Uterus (tissue), 3 donors: ENCODE measurements at regions not wholly inside any gene's neighbourhood (a gene's known extent, or its start where the extent isn't known, plus 50 kb on each side); places are given as distances from the start of the nearest gene placed in this dataset.

Source experiments
- DNase-seq, 2 donors: peaks; one replicate each; pipeline ENCODE4 v3.0.0-alpha.2; 2019 to 2020
- H3K27ac ChIP-seq, 2 donors: fragments of 200-600 bp; sonication (generic); 1 replicate in 1 of 2; 2 replicates in 1 of 2; pipeline ENCODE4 v1.5.1; 2016 to 2018
- H3K27me3 ChIP-seq, 2 donors: fragments of 200-600 bp; sonication (generic); one replicate each; pipeline ENCODE4 v1.5.1; 2018 to 2019; ENCODE audit warnings: control low read depth in 1 of 2
- H3K36me3 ChIP-seq, 2 donors: fragments of 200-600 bp; sonication (generic); one replicate each; pipeline ENCODE4 v1.5.1; 2019; ENCODE audit warnings: control low read depth in 1 of 2
- H3K4me1 ChIP-seq, 2 donors: fragments of 200-600 bp; sonication (generic); one replicate each; pipeline ENCODE4 v1.5.1; 2018 to 2019; ENCODE audit warnings: control low read depth in 1 of 2
- H3K4me3 ChIP-seq, 2 donors: fragments of 200-600 bp; sonication (generic); 1 replicate in 1 of 2; 2 replicates in 1 of 2; pipeline ENCODE4 v1.5.1; 2018 to 2019; ENCODE audit warnings: mild to moderate bottlenecking in 1 of 2
- H3K9me3 ChIP-seq, 2 donors: fragments of 200-600 bp; sonication (generic); one replicate each; pipeline ENCODE4 v1.5.1; 2019; ENCODE audit warnings: control low read depth in 1 of 2
- CTCF ChIP-seq, 4 experiments: fragments of 200-600 bp in 2 of 4; fragments of 450-650 bp in 2 of 4; sonication (generic) in 2 of 4; IDR thresholded peaks; one replicate each; pipeline ENCODE4 v1.5.1; 2016 to 2019; ENCODE audit warnings: antibody characterized with exemption in 4 of 4, mild to moderate bottlenecking in 2 of 4, moderate library complexity in 1 of 4
- POLR2A ChIP-seq, 2 donors: fragments of 450-650 bp; IDR thresholded peaks; one replicate each; pipeline ENCODE4 v1.6.1; 2016; ENCODE audit warnings: antibody characterized with exemption in 2 of 2, mild to moderate bottlenecking in 1 of 2, moderate library complexity in 1 of 2
- intact Hi-C: fragments of 100-400 bp; cut with DNase I; formaldehyde crosslinking; loops from one replicate; pipeline ENCODE4 v1.15.1; 2023; ENCODE audit warnings: low total_unique reads
- donor health status: DM: yes; HTN: yes; CAD: no.

GRCh38 chr2:6249557-6249956 lies 557.4 kb downstream of the SOX11 start:
- DNase-seq: no peak
- no peaks in the 10 kb centered on the region for H3K36me3 ChIP-seq
- intact Hi-C loops: no loop called here
- H3K27ac ChIP-seq: no peak overlapping the region
- H3K4me1 ChIP-seq: no peaks in the 10 kb centered on the region
- no peaks in the 10 kb centered on the region for H3K9me3 ChIP-seq
- no peak overlapping the region for H3K4me3 ChIP-seq
- no peaks in the 10 kb centered on the region for H3K27me3 ChIP-seq
- TF ChIP-seq CTCF (IDR thresholded peaks at IDR 0.05) (no peak), POLR2A (IDR thresholded peaks at IDR 0.05) (no peak)

- H3K4me3 ChIP-seq: no peak overlapping the region
- no peak for DNase-seq
- no peaks in the 10 kb centered on the region for H3K9me3 ChIP-seq
- intact Hi-C loops: no loop called here
- no peaks in the 10 kb centered on the region for H3K36me3 ChIP-seq
- no peak overlapping the region for H3K27ac ChIP-seq
- H3K27me3 ChIP-seq: no peaks in the 10 kb centered on the region
- no peaks in the 10 kb centered on the region for H3K4me1 ChIP-seq
- TF ChIP-seq POLR2A (IDR thresholded peaks at IDR 0.05) (no peak), CTCF (IDR thresholded peaks at IDR 0.05) (no peak)
Observed at GRCh38 chr2:6254441-6254840, 562.3 kb downstream of the SOX11 start.

GRCh38 chr2:6264198-6264597 lies 572.0 kb downstream of the SOX11 start:
- no peak overlapping the region for H3K27ac ChIP-seq
- DNase-seq: no peak
- TF ChIP-seq POLR2A (IDR thresholded peaks at IDR 0.05) (no peak), CTCF (IDR thresholded peaks at IDR 0.05) (no peak)

GRCh38 chr2:6281524-6281923 lies 584.2 kb downstream of the CMPK2 start:
- H3K36me3 ChIP-seq: no peaks in the 10 kb centered on the region
- no peak for DNase-seq
- no peaks in the 10 kb centered on the region for H3K27me3 ChIP-seq
- no peak overlapping the region for H3K4me3 ChIP-seq
- no peak overlapping the region for H3K27ac ChIP-seq
- no peaks in the 10 kb centered on the region for H3K9me3 ChIP-seq
- no peaks in the 10 kb centered on the region for H3K4me1 ChIP-seq
- TF ChIP-seq CTCF (IDR thresholded peaks at IDR 0.05) (no peak), POLR2A (IDR thresholded peaks at IDR 0.05) (no peak)
- intact Hi-C loops: no loop called here

More at GRCh38 chr2:6264198-6264597, 572.0 kb downstream of the SOX11 start:
- Histone ChIP-seq H3K27me3 (no peaks in the 10 kb centered on the region), H3K9me3 (no peaks in the 10 kb centered on the region), H3K4me1 (no peaks in the 10 kb centered on the region), H3K4me3 (no peak overlapping the region), H3K36me3 (no peaks in the 10 kb centered on the region)
- intact Hi-C loops: no loop called here

- no peaks in the 10 kb centered on the region for H3K36me3 ChIP-seq
- H3K4me3 ChIP-seq: no peak overlapping the region
- TF ChIP-seq CTCF (IDR thresholded peaks at IDR 0.05): no peak
- H3K4me1 ChIP-seq: no peaks in the 10 kb centered on the region
- no peak for DNase-seq
- no peaks in the 10 kb centered on the region for H3K27me3 ChIP-seq
- no peak overlapping the region for H3K27ac ChIP-seq
- H3K9me3 ChIP-seq: no peaks in the 10 kb centered on the region
- intact Hi-C loops: no loop called here
Observed at GRCh38 chr2:6283259-6283658, 582.4 kb downstream of the CMPK2 start.
